Liver (tissue), 2 donors: ENCODE measurements at regions not wholly inside any gene's neighbourhood (a gene's known extent, or its start where the extent isn't known, plus 50 kb on each side); places are given as distances from the start of the nearest gene placed in this dataset.

ENCODE experiments used
- YY1 ChIP-seq: IDR thresholded peaks from 2 replicates; pipeline ENCODE4 v1.6.1; 2016; ENCODE audit warnings: antibody characterized with exemption, mild to moderate bottlenecking
- TF ChIP-seq, protein P1 (sequence below): fragments of 150-350 bp; IDR thresholded peaks from 2 replicates; pipeline ENCODE4 v1.5.1; 2017; ENCODE audit warnings: improper control_type of control experiment, low read depth, low read length; ENCODE audit not compliant: missing input control
- TF ChIP-seq, protein P2 (sequence below): IDR thresholded peaks from 2 replicates; pipeline ENCODE4 v1.6.1; 2016; ENCODE audit warnings: antibody characterized with exemption, mild to moderate bottlenecking
- TF ChIP-seq, protein P3 (sequence below): IDR thresholded peaks from 2 replicates; pipeline ENCODE4 v1.6.1; 2016; ENCODE audit warnings: antibody characterized with exemption
- donor health status: healthy.

DNA sequence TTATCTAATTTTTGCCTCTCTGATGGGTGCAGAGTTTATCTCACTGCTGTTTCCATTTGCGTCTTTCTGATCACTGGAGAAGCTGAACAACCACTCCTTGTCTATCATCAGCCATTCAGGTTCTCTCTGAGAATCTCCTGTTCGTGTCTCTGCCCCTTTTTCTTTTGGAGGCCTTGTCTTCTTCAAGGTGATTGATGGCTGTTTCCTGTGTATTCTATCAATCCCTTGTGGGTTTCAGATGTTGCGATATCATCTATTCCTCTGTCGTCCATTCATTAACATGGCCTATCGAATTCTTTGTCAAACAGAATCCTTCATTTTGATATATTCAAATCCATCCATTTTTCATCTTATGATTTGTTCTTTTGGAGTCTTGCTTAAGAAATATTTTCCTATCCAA is 100.3 kb downstream of the FAM53A start:
- TF ChIP-seq, protein P1, sequence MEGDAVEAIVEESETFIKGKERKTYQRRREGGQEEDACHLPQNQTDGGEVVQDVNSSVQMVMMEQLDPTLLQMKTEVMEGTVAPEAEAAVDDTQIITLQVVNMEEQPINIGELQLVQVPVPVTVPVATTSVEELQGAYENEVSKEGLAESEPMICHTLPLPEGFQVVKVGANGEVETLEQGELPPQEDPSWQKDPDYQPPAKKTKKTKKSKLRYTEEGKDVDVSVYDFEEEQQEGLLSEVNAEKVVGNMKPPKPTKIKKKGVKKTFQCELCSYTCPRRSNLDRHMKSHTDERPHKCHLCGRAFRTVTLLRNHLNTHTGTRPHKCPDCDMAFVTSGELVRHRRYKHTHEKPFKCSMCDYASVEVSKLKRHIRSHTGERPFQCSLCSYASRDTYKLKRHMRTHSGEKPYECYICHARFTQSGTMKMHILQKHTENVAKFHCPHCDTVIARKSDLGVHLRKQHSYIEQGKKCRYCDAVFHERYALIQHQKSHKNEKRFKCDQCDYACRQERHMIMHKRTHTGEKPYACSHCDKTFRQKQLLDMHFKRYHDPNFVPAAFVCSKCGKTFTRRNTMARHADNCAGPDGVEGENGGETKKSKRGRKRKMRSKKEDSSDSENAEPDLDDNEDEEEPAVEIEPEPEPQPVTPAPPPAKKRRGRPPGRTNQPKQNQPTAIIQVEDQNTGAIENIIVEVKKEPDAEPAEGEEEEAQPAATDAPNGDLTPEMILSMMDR, result no peak
- TF ChIP-seq, protein P2, sequence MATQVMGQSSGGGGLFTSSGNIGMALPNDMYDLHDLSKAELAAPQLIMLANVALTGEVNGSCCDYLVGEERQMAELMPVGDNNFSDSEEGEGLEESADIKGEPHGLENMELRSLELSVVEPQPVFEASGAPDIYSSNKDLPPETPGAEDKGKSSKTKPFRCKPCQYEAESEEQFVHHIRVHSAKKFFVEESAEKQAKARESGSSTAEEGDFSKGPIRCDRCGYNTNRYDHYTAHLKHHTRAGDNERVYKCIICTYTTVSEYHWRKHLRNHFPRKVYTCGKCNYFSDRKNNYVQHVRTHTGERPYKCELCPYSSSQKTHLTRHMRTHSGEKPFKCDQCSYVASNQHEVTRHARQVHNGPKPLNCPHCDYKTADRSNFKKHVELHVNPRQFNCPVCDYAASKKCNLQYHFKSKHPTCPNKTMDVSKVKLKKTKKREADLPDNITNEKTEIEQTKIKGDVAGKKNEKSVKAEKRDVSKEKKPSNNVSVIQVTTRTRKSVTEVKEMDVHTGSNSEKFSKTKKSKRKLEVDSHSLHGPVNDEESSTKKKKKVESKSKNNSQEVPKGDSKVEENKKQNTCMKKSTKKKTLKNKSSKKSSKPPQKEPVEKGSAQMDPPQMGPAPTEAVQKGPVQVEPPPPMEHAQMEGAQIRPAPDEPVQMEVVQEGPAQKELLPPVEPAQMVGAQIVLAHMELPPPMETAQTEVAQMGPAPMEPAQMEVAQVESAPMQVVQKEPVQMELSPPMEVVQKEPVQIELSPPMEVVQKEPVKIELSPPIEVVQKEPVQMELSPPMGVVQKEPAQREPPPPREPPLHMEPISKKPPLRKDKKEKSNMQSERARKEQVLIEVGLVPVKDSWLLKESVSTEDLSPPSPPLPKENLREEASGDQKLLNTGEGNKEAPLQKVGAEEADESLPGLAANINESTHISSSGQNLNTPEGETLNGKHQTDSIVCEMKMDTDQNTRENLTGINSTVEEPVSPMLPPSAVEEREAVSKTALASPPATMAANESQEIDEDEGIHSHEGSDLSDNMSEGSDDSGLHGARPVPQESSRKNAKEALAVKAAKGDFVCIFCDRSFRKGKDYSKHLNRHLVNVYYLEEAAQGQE, result no peak
- TF ChIP-seq YY1, result no peak
- TF ChIP-seq, protein P3, sequence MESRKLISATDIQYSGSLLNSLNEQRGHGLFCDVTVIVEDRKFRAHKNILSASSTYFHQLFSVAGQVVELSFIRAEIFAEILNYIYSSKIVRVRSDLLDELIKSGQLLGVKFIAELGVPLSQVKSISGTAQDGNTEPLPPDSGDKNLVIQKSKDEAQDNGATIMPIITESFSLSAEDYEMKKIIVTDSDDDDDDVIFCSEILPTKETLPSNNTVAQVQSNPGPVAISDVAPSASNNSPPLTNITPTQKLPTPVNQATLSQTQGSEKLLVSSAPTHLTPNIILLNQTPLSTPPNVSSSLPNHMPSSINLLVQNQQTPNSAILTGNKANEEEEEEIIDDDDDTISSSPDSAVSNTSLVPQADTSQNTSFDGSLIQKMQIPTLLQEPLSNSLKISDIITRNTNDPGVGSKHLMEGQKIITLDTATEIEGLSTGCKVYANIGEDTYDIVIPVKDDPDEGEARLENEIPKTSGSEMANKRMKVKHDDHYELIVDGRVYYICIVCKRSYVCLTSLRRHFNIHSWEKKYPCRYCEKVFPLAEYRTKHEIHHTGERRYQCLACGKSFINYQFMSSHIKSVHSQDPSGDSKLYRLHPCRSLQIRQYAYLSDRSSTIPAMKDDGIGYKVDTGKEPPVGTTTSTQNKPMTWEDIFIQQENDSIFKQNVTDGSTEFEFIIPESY, result no peak
